ENCODE measurements at regions not wholly inside any gene's neighbourhood (a gene's known extent, or its start where the extent isn't known, plus 50 kb on each side); places are given as distances from the start of the nearest gene placed in this dataset.

GRCh38 chr3:177818712-177819240 is 621.5 kb upstream of the TBL1XR1 start:
- TF ChIP-seq CTCF (IDR thresholded peaks at IDR 0.05; ENCODE audit: insufficient read depth, missing control alignments), result no peak
- DNase-seq (ENCODE audit: insufficient read length, low spot score), result no peak
- FAIRE-seq, result no peak

DNA sequence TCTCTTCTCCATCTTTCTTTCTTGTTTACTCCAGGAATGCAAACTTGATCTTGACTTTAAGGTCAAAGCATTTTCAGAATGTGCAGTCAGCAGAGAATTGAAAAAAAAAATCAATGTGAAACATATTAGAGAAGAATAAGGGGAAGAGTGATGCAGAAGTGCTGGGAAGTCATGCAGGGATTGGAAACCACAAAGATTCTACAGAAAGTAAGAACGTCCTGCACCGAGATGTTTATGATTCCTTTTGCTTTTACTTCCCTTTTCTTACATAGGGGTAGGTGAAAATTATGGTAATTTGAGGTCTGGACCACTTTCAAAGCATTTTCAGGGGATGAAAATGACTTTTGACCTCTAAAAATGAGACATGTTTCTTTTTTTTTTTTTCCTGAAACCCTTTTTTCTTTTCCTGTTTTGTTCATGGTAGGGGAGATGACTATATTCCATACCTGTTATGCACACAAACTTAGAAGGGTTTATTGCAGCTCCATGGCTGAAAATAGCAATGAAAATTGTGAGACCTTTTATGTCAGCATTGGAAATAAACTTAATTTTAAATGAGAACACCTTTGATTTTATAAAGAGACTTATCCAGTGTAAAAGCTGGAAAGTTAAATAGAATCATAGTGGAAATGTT is 623.5 kb upstream of the TBL1XR1 start:
- DNase-seq (ENCODE audit: insufficient read length, low spot score), result no peak
- no peak for FAIRE-seq
- TF ChIP-seq CTCF (IDR thresholded peaks at IDR 0.05; ENCODE audit: insufficient read depth, missing control alignments), result no peak

- no peak for TF ChIP-seq CTCF (IDR thresholded peaks at IDR 0.05; ENCODE audit: insufficient read depth, missing control alignments)
- FAIRE-seq (no peak), DNase-seq (ENCODE audit: insufficient read length, low spot score) (no peak)
Measured at GRCh38 chr3:177822681-177823096, 625.4 kb upstream of the TBL1XR1 start.

GRCh38 chr3:177823701-177824189 is 626.5 kb upstream of the TBL1XR1 start:
- no peak for FAIRE-seq
- no peak for DNase-seq (ENCODE audit: insufficient read length, low spot score)
- TF ChIP-seq CTCF (IDR thresholded peaks at IDR 0.05; ENCODE audit: insufficient read depth, missing control alignments), result no peak

GRCh38 chr3:177824190-177824786 is 627.0 kb upstream of the TBL1XR1 start:
- no peak for DNase-seq (ENCODE audit: insufficient read length, low spot score)

DNA sequence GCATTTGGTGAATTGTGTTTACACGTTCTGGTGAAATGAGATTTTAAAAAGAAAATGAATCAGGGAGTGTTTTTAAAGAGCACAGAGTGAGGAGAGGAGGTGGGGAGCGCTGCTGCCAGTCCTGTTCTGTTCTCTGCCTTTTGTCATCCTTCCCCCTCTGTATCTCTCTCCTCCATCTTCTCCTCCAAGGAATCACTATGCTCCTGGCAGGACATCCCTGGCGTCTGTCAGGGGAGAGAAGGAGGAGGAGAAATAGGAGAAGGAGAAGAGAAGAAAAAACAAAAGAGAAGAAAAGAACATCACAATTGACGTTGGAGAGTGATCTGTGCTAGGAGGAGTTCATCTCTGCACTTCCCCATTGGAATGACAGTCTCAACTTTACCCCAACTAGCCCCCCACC is 627.6 kb upstream of the TBL1XR1 start:
- no peak for DNase-seq (ENCODE audit: insufficient read length, low spot score)
- no peak for TF ChIP-seq CTCF (IDR thresholded peaks at IDR 0.05; ENCODE audit: insufficient read depth, missing control alignments)
- no peak for FAIRE-seq

More at GRCh38 chr3:177824190-177824786, 627.0 kb upstream of the TBL1XR1 start:
- FAIRE-seq, result no peak
- no peak for TF ChIP-seq CTCF (IDR thresholded peaks at IDR 0.05; ENCODE audit: insufficient read depth, missing control alignments)

GRCh38 chr3:177826253-177826652 is 629.0 kb upstream of the TBL1XR1 start:
- no peak for FAIRE-seq
- TF ChIP-seq CTCF (IDR thresholded peaks at IDR 0.05; ENCODE audit: insufficient read depth, missing control alignments), result no peak
- no peak for DNase-seq (ENCODE audit: insufficient read length, low spot score)
